ENCODE measurements at regions not wholly inside any gene's neighbourhood (a gene's known extent, or its start where the extent isn't known, plus 50 kb on each side); places are given as distances from the start of the nearest gene placed in this dataset.
A peak's percentile ranks its signal among the peaks of the same experiment; 100 is the strongest.

DNA sequence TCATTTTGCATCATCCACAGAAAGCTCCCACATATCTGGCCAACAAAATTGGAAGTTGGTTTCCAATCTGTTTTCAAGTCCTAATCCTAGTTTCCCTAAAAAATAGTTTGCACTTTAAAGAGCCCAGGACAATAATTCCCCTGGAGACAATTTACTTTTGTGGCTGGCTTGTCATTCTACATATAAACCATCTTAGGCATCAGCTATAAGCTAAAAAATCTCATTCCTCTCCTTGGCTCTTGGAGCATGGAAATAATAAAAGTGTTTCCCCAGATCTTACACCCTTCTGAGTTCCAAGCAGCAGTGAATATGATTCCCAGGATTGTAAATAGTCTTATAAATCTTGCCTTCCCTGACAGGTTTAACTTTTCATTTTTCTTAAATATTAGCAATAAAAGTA is 89.1 kb upstream of the NUDT4 start:
- TF ChIP-seq, protein P1, sequence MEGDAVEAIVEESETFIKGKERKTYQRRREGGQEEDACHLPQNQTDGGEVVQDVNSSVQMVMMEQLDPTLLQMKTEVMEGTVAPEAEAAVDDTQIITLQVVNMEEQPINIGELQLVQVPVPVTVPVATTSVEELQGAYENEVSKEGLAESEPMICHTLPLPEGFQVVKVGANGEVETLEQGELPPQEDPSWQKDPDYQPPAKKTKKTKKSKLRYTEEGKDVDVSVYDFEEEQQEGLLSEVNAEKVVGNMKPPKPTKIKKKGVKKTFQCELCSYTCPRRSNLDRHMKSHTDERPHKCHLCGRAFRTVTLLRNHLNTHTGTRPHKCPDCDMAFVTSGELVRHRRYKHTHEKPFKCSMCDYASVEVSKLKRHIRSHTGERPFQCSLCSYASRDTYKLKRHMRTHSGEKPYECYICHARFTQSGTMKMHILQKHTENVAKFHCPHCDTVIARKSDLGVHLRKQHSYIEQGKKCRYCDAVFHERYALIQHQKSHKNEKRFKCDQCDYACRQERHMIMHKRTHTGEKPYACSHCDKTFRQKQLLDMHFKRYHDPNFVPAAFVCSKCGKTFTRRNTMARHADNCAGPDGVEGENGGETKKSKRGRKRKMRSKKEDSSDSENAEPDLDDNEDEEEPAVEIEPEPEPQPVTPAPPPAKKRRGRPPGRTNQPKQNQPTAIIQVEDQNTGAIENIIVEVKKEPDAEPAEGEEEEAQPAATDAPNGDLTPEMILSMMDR (IDR thresholded peaks at IDR 0.05), result no peak
- TF ChIP-seq POLR2A (IDR thresholded peaks at IDR 0.05), result no peak
- TF ChIP-seq POLR2AphosphoS5 (IDR thresholded peaks at IDR 0.05), result no peak
- Histone ChIP-seq H3K27me3 (no peaks in the 10 kb centered on the region), H3K4me3 (no peak overlapping the region), H3K4me1 (no peaks in the 10 kb centered on the region), H3K27ac (no peak overlapping the region), H3K36me3 (no peaks in the 10 kb centered on the region), H3K9me3 (no peaks in the 10 kb centered on the region)
- no peak for DNase-seq (ENCODE audit: low spot score in 2 of 2)
- intact Hi-C loops (cut with DNase I; ENCODE audit: low total_unique reads), result no loop called here

DNA sequence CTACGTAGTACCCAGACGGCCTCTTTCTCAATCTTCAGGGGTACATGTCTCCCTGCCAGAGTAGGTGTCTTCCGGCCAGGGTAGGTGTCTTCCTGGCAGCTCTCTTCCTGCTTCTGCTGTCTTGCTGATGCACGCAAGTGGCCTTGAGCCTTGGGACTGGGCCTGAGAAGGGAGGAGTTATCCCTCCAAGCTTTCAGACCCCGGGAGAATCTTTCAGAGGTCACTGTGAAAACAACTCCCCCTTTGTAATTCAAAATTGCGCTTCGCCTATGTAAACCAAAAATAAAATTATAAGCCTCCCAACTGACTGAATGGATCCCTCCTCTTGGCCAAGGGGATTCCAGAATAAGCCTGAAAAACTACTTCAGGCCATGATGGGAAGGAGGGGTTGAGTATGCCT is 87.3 kb upstream of the NUDT4 start:
- intact Hi-C loops (cut with DNase I; ENCODE audit: low total_unique reads), result no loop called here
- Histone ChIP-seq H3K27me3 (no peaks in the 10 kb centered on the region), H3K27ac (no peak overlapping the region), H3K36me3 (no peaks in the 10 kb centered on the region), H3K4me3 (no peak overlapping the region), H3K4me1 (no peaks in the 10 kb centered on the region), H3K9me3 (no peaks in the 10 kb centered on the region)
- TF ChIP-seq POLR2AphosphoS5 (IDR thresholded peaks at IDR 0.05), result no peak
- TF ChIP-seq, protein P1 (IDR thresholded peaks at IDR 0.05), result no peak
- TF ChIP-seq POLR2A (IDR thresholded peaks at IDR 0.05), result no peak
- no peak for DNase-seq (ENCODE audit: low spot score in 2 of 2)

DNA sequence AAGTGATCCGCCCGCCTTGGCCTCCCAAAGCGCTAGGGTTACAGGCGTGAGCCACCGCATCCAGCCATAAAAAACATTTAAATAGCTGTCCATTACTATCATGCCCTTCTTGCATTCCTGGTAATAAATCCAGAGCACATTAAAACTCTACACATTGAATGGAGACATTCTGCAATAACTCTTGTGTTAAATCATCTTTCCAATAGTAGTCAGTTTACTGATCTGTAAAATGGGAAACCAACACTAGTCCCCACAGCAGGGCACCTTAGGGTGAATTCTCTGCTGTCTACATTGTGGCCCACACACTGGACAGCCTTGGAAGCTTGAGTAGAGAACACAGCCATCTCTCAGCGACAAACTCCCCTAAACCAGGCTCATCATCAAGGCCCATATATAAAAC is 85.5 kb upstream of the NUDT4 start:
- no peak overlapping the region for H3K27ac ChIP-seq
- H3K27me3 ChIP-seq, result no peaks in the 10 kb centered on the region
- no peak overlapping the region for H3K4me3 ChIP-seq
- TF ChIP-seq POLR2AphosphoS5 (IDR thresholded peaks at IDR 0.05) (no peak), POLR2A (IDR thresholded peaks at IDR 0.05) (no peak)
- TF ChIP-seq, protein P1 (IDR thresholded peaks at IDR 0.05), result no peak
- H3K9me3 ChIP-seq, result no peaks in the 10 kb centered on the region
- no peaks in the 10 kb centered on the region for H3K36me3 ChIP-seq
- no peaks in the 10 kb centered on the region for H3K4me1 ChIP-seq
- intact Hi-C loops (cut with DNase I; ENCODE audit: low total_unique reads), result no loop called here
- no peak for DNase-seq (ENCODE audit: low spot score in 2 of 2)

DNA sequence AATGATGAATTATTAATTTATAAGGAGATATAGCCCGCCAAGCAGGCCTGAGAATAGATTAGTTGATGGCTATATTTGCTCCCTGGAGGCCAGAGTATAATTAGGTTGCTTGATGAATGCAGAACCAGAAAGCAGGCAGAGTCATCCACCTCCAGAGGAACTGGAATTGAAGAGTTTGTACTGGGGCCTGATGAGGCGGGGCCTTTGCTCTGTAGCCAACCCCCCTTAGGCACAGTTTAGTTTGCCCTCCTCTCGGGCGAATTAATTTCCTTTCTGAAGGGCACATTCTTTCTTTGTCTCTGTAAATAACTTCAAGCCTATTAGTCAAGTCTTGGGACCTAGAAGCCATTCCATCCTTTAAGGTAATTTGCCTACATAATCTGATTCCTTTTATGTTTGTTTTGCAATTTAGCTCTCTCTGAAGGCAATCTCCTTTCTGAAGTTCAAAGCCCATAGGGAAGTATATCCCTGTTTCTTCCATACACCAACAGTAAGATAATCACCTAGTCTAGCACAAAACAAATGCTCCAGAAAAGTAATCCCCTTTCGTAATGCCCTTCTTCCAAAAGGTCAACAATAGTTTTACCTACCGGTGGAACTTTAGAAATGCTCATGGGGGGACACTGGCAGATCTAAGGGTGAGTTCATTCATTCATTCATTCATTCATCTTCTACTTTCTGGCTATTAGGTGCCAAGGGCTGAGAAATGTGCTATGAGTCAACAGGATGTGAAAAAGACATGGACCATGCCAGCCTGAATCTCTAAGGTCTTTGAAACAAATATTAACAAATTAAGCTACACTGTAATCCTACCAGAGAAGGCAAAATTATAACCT is 84.8 kb upstream of the NUDT4 start:
- TF ChIP-seq POLR2A (IDR thresholded peaks at IDR 0.05) (no peak), POLR2AphosphoS5 (IDR thresholded peaks at IDR 0.05) (no peak)
- TF ChIP-seq, protein P1 (IDR thresholded peaks at IDR 0.05), result no peak
- DNase-seq (ENCODE audit: low spot score in 2 of 2), result no peak
- H3K27ac ChIP-seq, result no peak overlapping the region
- no peaks in the 10 kb centered on the region for H3K27me3 ChIP-seq
- H3K4me1 ChIP-seq, result no peaks in the 10 kb centered on the region
- no peaks in the 10 kb centered on the region for H3K36me3 ChIP-seq
- no peak overlapping the region for H3K4me3 ChIP-seq
- intact Hi-C loops (cut with DNase I; ENCODE audit: low total_unique reads), result no loop called here
- H3K9me3 ChIP-seq, result no peaks in the 10 kb centered on the region

DNA sequence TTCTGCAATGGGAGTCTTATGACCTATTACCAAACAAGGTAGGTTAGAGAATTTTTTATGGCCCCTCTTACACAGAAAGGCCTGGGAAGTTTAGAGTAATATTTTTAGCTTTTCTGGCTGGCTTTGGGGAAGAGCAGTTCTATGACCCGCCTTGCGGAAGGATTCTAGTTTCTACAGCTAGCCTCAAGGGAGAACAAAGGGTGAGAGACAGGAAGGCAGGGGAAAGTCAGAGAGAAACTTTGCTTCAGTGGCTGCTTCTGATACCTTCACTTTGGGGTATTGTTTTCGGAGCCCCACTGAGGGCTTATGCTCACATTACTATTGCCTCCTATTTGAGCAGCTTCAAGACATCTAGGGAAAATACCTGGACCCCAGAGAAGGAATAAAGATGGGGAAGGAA is 80.7 kb upstream of the NUDT4 start:
- TF ChIP-seq POLR2AphosphoS5 (IDR thresholded peaks at IDR 0.05), result no peak
- TF ChIP-seq, protein P1 (IDR thresholded peaks at IDR 0.05), result no peak
- no peak for TF ChIP-seq POLR2A (IDR thresholded peaks at IDR 0.05)
- Histone ChIP-seq H3K4me1 (no peaks in the 10 kb centered on the region), H3K36me3 (no peaks in the 10 kb centered on the region), H3K4me3 (no peak overlapping the region), H3K9me3 (no peaks in the 10 kb centered on the region), H3K27ac (peak overlapping the region in 1 of 2 donors; percentile 26), H3K27me3 (no peaks in the 10 kb centered on the region)
- intact Hi-C loops (cut with DNase I; ENCODE audit: low total_unique reads), result no loop called here
- no peak for DNase-seq (ENCODE audit: low spot score in 2 of 2)

All from breast epithelium (tissue), 4 donors.